ENCODE measurements at regions not wholly inside any gene's neighbourhood (a gene's known extent, or its start where the extent isn't known, plus 50 kb on each side); places are given as distances from the start of the nearest gene placed in this dataset.

- Histone ChIP-seq H3K9me1 (replicated peaks; ENCODE audit: control insufficient read depth, extremely low read depth, insufficient read depth, low read length) (no peaks in the 10 kb centered on the region), H3K27me3 (ENCODE audit: control insufficient read depth in 2 of 2, insufficient read depth in 2 of 2, low read length in 2 of 2) (no peaks in the 10 kb centered on the region), H3K9me3 (replicated peaks; ENCODE audit: control insufficient read depth, insufficient read depth, low read length) (no peaks in the 10 kb centered on the region), H3K4me3 (replicated peaks in 1 of 3; ENCODE audit: insufficient read depth in 1 of 3, low read depth in 1 of 3, low read length in 3 of 3) (no peak overlapping the region), H3K9ac (replicated peaks; ENCODE audit: extremely low read depth, insufficient read depth, low read length) (no peak overlapping the region), H4K20me1 (replicated peaks; ENCODE audit: control insufficient read depth, extremely low read depth, insufficient read depth, low read length) (no peaks in the 10 kb centered on the region), H2AFZ (ENCODE audit: low read depth, low read length) (no peak overlapping the region), H3K4me1 (ENCODE audit: control insufficient read depth, extremely low read depth, insufficient read depth, low read length) (no peaks in the 10 kb centered on the region), H3K79me2 (ENCODE audit: control insufficient read depth, insufficient read depth, low read length) (no peaks in the 10 kb centered on the region), H3K4me2 (ENCODE audit: insufficient read depth, low read length) (no peak overlapping the region), H3K36me3 (ENCODE audit: control insufficient read depth in 2 of 2, extremely low read depth in 1 of 2, insufficient read depth in 2 of 2, low read length in 2 of 2) (no peaks in the 10 kb centered on the region), H3K27ac (ENCODE audit: insufficient read depth, low read depth, low read length) (no peak overlapping the region)
- BruUV-seq (replicated peaks): no TSS peak
- no peak for TF ChIP-seq CTCF (IDR thresholded peaks at IDR 0.05; ENCODE audit: extremely low read depth in 1 of 2, insufficient read depth in 1 of 2, low read depth in 1 of 2, low read length in 2 of 2)
- TF ChIP-seq JUN (IDR thresholded peaks at IDR 0.05; ENCODE audit: borderline replicate concordance, insufficient read depth, insufficient read length, low read depth): no peak
- no peak for TF ChIP-seq POLR2A (IDR thresholded peaks at IDR 0.05; ENCODE audit: low read depth, low read length)
- TF ChIP-seq EZH2 (IDR thresholded peaks at IDR 0.05; ENCODE audit: borderline replicate concordance, low read depth, low read length, severe bottlenecking): no peak
- no peak for TF ChIP-seq MAX (IDR thresholded peaks at IDR 0.05; ENCODE audit: insufficient read depth, insufficient read length)
- TF ChIP-seq GATA2 (IDR thresholded peaks at IDR 0.05; ENCODE audit: insufficient read depth, insufficient read length, low read depth, low read length): no peak
- TF ChIP-seq MYC (IDR thresholded peaks at IDR 0.05; ENCODE audit: low read depth, low read length): no peak
- TF ChIP-seq POLR2AphosphoS5 (IDR thresholded peaks at IDR 0.05; ENCODE audit: insufficient read depth, low read depth, low read length): no peak
- TF ChIP-seq FOS (IDR thresholded peaks at IDR 0.05; ENCODE audit: borderline replicate concordance, insufficient read depth, low read length): no peak
- no peak for FAIRE-seq
- intact Hi-C loops (cut with micrococcal nuclease) (no loop called here), dilution Hi-C loops (cut with MboI; ENCODE audit: extremely low pct_ligation_motif_present, low sequenced_read_pairs) (no loop called here)
- POLR2A ChIA-PET: no interaction called here
- no peak for DNase-seq (ENCODE audit: low read depth, low spot score)
- CTCF ChIA-PET: no interaction called here
Measured at GRCh38 chr4:42235304-42236021, 83.0 kb upstream of the BEND4 start.

Data from endothelial cell of umbilical vein (primary cell).